ENCODE measurements at regions not wholly inside any gene's neighbourhood (a gene's known extent, or its start where the extent isn't known, plus 50 kb on each side); places are given as distances from the start of the nearest gene placed in this dataset.

DNA sequence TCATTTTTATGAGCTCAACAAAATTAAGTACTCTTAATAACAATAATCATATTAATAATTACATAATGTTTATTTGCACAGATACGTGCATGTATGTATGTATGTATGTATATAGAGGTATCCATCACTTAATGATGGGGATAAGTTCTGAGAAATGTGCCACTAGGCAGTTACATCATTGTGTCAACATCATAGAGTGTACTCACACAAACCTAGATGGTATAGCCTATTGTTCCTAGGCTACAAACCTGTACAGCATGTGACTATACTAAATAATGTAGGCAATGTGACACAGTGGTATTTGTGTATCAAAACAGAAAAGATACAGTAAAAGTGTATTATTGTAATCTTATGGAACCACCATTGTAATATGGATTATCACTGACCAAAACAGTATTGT is 874.7 kb upstream of the GBE1 start:
- Histone ChIP-seq H3K9me3 (peaks cover 0 to 5% (median 0%) of the 10 kb centered on the region in 11 donors), H3K27ac (no peak overlapping the region), H3K36me3 (no peaks in the 10 kb centered on the region), H3K27me3 (no peaks in the 10 kb centered on the region), H3K4me1 (no peaks in the 10 kb centered on the region), H3K4me3 (no peak overlapping the region)
- ATAC-seq (no peak), DNase-seq (no peak)
- intact Hi-C loops (cut with DNase I), result no loop called here
- WGBS, 2 donors, result 61 to 74% methylated on average over 1 of the region's 1 CpG
- TF ChIP-seq, protein P1, sequence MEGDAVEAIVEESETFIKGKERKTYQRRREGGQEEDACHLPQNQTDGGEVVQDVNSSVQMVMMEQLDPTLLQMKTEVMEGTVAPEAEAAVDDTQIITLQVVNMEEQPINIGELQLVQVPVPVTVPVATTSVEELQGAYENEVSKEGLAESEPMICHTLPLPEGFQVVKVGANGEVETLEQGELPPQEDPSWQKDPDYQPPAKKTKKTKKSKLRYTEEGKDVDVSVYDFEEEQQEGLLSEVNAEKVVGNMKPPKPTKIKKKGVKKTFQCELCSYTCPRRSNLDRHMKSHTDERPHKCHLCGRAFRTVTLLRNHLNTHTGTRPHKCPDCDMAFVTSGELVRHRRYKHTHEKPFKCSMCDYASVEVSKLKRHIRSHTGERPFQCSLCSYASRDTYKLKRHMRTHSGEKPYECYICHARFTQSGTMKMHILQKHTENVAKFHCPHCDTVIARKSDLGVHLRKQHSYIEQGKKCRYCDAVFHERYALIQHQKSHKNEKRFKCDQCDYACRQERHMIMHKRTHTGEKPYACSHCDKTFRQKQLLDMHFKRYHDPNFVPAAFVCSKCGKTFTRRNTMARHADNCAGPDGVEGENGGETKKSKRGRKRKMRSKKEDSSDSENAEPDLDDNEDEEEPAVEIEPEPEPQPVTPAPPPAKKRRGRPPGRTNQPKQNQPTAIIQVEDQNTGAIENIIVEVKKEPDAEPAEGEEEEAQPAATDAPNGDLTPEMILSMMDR (IDR thresholded peaks at IDR 0.05), result no peak

DNA sequence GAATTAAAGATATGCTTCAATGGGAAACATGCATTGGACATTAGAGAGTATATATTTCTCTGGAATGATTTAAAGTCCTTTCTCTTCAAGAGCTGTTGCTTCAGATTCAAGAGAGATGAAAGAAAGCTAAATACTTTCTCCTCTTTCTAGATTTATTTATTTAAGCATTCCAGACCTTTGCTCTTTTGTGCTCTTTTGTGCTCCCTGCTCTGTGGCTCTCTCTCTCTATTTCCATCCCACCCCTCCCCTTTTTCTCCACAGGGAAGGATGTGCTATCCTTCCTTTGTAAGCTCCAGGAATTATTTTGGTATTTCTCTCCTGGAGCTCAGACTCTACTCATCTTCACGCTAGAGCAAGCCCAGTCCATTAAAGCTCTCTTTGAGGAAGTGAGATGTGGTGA is 871.9 kb upstream of the GBE1 start:
- Histone ChIP-seq H3K4me1 (no peaks in the 10 kb centered on the region), H3K36me3 (no peaks in the 10 kb centered on the region), H3K27ac (no peak overlapping the region), H3K27me3 (no peaks in the 10 kb centered on the region), H3K4me3 (no peak overlapping the region), H3K9me3 (peaks cover 0 to 10% (median 0%) of the 10 kb centered on the region in 11 donors)
- TF ChIP-seq, protein P1 (IDR thresholded peaks at IDR 0.05), result no peak
- intact Hi-C loops (cut with DNase I), result loop anchor here in 1 of 10 donors (2.0 kb wide), 1 partner anchor 21 kb away; no protein-coding TSS in a partner anchor
- 42 to 66% methylated on average over 1 of the region's 1 CpG for WGBS, 2 donors
- ATAC-seq (no peak), DNase-seq (no peak)

DNA sequence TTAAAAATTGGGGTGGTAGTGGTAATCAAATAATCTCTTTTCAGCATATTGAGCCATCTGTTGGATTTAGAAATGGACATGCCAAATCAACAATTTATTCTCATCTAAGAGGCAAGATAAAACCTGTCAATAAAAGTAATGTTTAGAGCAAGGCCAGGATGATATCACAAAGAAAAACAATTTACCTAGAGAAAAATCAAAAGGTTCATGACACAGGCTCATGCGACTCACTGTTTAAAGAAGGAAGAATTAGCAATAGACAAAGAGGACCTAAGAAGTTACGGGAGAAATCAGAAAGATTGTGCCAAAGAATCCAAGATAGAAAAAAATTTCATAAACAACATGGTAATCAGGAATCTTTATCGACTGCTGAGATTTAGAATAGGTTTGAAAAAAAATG is 868.5 kb upstream of the GBE1 start:
- WGBS, 2 donors, result 85 to 87% methylated on average over 3 of the region's 3 CpGs
- intact Hi-C loops (cut with DNase I), result no loop called here
- Histone ChIP-seq H3K36me3 (no peaks in the 10 kb centered on the region), H3K4me3 (no peak overlapping the region), H3K27ac (no peak overlapping the region), H3K9me3 (peaks cover 0 to 22% (median 0%) of the 10 kb centered on the region in 11 donors), H3K4me1 (no peaks in the 10 kb centered on the region), H3K27me3 (no peaks in the 10 kb centered on the region)
- TF ChIP-seq, protein P1 (IDR thresholded peaks at IDR 0.05), result no peak
- DNase-seq (no peak), ATAC-seq (no peak)

DNA sequence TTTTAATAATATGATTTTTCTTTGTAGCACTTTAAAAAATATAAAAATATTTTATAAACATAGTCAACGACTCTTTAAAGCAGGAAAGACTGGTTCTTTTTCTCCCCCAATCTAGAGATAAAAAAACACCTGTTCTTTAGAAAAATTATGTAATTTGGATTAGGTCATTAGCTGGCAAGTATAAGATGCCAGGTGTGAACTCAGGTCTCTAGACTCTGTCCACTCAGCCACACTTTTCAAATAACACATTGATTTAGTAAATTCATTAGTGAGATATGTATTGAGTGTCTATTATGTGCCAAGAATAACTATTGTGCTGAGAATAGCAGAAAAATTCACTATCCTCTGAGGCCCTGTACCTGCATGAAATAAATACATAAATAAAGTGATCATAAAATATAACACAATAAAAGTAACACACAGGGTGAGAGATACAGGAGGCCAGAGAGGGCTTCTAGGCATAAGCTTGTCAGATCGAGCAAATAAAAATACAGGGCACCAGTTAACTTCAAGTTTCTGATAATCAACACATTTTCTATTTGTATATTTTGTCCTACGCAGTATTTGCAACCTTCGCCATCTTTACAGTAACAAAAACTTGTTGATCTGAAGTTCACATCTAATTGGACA is 867.1 kb upstream of the GBE1 start:
- 72 to 76% methylated on average over 4 of the region's 4 CpGs for whole genome bisulfite sequencing, 2 donors
- H3K36me3 ChIP-seq, result no peaks in the 10 kb centered on the region
- no peaks in the 10 kb centered on the region for H3K27me3 ChIP-seq
- H3K4me1 ChIP-seq, result no peaks in the 10 kb centered on the region
- TF ChIP-seq, protein P1 (IDR thresholded peaks at IDR 0.05), result no peak
- peaks cover 0 to 32% (median 0%) of the 10 kb centered on the region in 11 donors for H3K9me3 ChIP-seq
- intact Hi-C loops (cut with DNase I), result no loop called here
- ATAC-seq (no peak), DNase-seq (no peak)
- H3K27ac ChIP-seq, result no peak overlapping the region
- no peak overlapping the region for H3K4me3 ChIP-seq

Measured in heart right ventricle (tissue), 16 donors.